GM11168 (cell line): ENCODE measurements at regions not wholly inside any gene's neighbourhood (a gene's known extent, or its start where the extent isn't known, plus 50 kb on each side); places are given as distances from the start of the nearest gene placed in this dataset.

Experiments used
- in situ Hi-C: fragments of 300-500 bp; cut with MboI; formaldehyde crosslinking; loops from one replicate; pipeline ENCODE4 v1.12.0; 2022; ENCODE audit warnings: low sequenced_read_pairs; ENCODE audit not compliant: unreplicated experiment

DNA sequence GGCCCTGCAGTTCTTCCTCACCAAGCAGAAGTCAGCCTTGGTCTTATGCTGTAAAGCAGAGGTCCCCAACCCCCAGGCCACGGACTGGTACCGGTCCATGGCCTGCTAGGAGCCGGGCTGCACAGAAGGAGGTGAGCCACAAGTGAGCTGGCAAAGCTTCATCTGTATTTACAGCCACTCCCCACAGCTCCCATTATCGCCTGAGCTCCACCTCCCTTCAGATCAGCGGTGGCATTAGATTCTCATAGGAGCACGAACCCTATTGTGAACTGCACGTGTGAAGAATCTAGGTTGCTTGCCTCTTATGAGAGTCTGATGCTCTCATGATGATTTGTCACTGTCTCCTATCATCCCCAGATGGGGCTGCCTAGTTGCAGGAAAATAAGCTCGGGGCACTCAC is 87.6 kb upstream of the NEBL start:
- in situ Hi-C loops: no loop called here

DNA sequence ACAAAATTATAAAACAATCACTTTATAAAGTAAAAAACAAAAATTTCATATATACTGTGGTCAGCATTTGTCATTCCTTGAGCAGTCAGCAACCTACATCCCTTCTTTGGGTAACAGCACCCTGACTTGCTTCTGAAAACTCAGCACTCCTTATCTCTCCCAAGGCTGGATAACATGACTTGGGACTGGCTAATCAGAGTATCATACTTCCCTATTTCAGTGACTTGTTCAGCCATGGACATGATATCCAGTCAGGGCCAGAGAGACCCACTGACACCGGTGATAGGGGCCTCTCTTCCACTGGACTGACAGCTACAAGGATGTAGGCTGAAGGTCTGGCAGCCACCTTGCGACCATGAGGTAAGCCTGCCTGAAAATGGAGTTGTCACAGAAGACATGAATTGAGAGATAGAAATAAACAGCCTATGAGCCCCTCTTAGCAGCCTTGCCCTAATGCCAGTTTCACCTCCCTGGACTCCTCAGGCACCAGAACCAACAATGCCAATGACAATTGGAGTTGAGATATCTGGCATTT is 84.4 kb upstream of the NEBL start:
- in situ Hi-C loops: no loop called here

DNA sequence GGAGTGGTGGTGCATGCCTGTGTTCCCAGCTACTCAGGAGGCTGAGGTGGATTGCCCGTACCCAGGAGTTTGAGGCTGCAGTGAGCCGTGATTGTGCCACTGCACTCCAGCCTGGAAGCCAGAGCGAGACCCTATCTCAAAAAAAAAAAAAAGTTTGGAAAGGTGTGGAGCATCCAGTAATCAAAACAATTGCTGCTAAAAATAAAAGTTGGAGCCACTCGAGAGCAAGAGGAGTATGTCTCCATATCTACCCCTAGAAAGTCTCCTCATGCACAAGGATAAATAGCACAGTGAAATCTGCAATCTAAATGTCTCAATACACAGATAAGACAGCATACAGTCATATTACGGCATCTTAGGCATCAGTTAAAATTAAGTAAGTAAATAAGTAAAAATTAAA is 81.5 kb upstream of the NEBL start:
- in situ Hi-C loops: no loop called here

DNA sequence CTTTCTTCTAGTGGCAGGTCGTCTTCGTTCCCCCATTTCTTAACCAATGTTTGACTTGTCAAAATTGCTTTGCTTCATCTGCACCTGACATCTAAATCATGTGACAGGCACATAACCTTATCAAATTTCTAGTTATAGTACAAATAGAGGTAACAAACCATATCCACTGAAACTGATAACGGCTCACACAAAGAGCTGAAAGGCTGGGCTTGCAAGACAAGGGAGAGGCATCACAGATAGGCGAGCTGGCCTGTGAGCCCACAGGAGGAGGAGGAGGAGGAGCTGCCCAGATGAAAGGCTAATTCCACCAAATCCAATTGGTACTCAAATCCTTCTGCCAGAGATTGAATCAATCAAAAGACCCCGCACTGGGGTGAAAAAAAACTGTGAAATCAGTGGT is 80.2 kb upstream of the NEBL start:
- in situ Hi-C loops: no loop called here

DNA sequence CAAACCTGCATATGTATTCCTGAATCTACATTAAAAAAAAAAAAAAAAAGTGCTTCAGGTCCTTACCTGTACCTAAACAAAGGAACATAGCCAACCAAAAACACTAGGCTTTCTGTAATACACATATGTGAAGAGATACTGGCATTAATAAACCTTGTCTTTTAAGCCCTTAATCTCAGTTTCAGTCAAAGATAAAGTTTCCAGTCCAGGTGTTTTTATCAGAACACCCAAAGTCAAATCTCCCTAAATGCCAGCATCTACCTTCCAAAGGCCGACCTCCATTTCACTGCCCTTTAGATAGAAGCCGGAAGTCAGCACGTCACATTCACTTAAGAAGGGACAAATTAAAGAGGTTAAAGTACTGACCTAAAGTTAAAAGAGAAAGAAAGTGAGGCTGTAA is 79.8 kb upstream of the NEBL start:
- in situ Hi-C loops: no loop called here

DNA sequence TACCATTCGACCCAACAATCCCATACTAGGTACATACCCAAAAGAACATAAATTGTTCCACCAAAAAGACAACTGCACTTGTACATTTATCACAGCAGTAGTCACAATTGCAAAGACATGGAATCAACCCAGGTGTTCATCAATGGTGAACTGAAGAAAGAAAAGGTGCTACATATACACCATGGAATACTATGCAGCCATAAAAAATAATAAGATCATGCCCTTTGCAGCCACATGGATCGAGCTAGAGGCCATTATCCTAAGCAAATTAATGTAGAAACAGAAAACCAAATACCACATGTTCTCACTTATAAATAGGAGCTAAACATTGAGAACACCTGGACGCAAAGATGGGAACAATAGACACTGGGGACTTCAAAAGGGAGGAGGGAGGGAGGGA is 79.3 kb upstream of the NEBL start:
- in situ Hi-C loops: no loop called here

DNA sequence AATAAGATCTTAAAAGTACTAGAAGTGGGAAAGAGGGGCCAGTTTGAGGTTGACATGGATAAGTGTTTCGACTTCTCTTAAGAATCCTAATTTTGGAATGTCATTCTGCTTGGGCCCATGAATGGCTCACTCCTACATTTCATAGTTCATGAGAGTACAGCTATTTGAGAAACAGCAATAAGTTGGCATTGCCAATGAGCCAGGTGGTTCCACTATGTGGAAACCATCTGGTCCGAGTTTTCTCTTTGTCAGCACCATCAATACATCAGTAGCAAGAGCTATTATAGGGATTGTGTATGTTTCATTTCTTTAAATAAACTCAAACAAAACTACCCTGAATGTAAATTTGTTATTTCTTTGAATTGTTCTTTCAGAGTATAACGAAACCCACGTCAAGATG is 78.1 kb upstream of the NEBL start:
- in situ Hi-C loops: no loop called here

DNA sequence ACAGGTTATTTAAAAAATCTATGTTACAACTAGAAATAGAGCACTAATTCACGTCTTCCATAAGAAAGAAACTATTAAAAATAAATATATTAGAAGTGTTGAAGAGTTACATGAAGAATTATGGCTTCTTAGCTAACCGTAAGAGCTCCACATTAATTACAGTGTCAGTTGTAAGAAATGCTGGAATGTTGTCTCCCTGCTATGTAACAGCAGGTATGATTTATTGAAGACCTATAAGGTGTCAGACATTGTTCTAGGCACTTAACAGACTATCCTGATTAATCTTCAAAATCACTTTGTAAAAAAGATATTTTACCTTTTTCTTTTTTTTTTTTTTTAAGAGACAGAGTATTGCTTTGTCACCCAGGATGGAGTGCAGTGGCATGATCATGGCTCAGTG is 75.8 kb upstream of the NEBL start:
- in situ Hi-C loops: no loop called here

DNA sequence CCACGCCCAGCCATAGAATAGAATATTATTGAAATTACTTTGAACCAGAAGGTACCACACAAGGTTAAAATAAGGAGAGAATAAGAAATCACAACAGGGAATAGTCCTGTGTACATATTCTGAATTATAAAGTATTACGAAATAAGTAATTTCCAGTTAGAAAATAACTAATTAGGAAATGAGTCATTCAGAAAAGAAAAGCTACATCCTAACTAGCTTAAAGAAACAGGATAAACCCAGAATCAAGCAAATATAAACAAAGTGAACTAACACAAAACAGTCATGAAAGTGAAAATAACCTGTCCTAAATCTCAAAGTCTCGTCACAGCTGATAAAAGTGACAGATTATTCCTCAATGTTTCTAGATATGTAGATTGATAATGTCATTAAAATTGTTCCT is 74.8 kb upstream of the NEBL start:
- in situ Hi-C loops: no loop called here

DNA sequence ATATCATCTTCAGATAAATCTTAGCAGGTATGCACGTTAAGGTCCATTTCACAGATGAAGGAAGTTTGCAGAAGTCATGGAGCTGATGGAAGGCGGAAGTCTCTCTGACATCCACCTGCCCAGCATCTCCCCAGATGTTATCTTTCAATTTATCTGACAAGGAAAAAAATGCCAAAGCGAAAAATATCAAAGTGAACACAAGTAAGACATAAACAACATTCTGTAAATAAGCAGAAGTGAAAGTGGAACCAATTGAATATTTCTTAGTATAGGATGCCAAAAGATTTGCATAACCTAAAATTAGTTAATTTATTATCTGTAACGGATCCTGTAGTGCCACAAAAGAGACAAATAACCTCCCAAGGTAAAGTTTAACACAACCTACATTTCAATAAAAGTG is 73.6 kb upstream of the NEBL start:
- in situ Hi-C loops: no loop called here

DNA sequence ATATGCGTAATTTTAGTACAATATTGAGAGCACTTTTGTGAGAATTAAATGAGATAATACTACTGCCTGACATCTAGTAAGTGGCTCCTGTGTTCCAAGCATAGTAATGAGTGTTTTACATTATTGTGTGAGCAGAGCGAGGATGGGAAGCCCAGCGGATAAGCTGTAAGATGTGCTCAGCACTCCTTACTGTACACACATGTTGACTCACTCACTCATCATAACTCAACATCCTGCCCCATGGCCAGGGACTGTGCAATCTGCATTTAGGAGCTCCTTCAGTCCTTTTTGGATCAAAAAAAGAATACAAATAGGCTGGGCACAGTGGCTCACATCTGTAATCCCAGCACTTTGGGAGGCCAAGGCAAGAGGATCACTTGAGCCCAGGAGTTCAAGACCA is 72.9 kb upstream of the NEBL start:
- in situ Hi-C loops: no loop called here

DNA sequence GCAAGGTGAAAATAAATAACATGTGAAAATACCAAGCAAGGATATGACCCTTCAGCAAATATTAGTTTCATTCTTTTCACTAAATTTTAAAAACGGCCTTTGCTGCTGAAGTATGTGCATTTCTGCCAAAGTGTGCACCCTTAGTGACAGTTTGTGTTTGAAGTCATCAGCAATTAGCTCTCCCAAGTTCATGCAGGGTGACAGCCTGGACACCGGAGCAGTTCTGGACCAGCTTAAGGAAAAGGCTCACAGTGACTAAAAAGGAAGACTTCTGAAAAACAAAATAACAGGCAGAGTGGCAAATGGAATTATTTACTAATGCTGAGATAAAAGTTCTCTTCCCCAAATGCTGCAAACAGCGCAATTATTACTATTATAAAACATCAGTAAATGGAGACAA is 69.3 kb upstream of the NEBL start:
- in situ Hi-C loops: no loop called here

DNA sequence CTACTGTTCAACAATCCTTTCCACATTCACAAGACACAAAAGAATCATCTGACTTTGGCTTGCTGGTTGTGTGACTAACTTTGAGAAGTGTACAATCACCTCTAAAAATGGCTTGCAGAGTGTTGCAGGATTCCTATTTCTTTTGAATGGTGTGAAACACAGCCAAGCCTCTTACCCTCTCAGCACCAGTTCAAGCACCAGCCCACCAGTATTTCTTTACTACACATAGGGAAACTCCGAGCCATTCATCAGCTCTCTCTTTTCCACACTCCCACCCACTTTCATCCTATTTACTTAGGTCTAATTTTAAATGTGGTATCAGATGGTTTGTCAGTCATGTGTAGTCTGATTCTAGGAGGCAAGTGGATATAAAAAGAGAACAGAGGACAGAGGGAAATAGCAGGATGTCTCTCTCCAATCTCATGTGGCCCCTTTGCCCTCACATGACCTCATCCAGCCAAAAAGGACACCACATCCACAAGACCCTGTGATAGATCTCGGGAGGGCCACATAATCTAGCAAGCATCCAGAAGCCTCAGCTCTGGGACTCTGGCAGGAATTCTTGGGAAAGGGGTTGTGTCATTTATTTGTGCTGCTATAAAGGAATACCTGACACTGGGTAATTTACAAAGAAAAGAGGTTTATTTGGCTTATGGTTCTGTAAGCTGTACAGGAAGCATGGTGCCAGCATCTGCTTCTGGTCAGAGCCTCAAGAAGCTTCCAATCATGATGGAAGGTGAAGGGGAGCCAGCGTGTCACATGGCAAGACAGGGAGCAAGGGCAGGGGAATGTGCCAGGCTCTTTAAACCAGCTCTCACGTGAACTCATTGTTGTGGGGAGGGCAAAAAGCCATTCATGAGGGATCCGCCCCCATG is 66.8 kb upstream of the NEBL start:
- in situ Hi-C loops: no loop called here

DNA sequence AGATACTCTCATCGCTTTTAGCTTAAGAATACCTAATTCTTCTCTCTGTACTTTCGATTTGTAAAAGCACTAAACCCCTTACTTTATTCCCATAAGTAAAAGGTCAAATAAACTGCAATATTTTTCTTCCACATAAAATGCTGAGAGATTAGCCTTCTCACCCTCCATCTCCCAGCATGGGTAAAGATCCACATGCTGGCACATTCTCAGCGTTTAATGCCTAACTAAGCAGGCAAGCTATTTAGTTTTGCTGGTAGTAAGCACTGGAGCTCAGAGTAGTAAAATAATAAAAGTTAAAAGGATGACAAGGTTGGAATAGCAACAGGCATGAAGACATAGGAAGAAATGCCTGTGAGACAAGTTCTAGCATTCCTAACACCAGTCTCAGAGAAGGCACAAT is 65.9 kb upstream of the NEBL start:
- in situ Hi-C loops: no loop called here

DNA sequence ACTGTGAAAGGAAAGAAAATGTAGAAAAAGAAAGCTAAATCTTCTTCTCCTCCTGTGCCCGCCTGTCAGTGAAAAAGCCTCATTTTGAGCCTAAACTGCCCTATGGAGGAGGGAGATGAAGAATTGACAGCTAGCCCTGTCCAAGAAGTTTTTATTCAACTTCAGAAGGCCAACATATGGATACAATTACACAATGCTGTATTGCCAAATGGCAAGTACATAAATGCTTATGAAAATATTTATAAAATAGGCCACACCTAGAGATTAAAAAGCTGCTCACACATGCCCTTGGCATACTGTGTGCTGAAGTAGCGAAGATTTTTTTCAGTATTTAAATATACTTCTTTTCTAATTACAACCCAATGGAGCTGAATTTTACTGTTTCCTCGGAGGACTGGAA is 65.1 kb upstream of the NEBL start:
- in situ Hi-C loops: no loop called here

DNA sequence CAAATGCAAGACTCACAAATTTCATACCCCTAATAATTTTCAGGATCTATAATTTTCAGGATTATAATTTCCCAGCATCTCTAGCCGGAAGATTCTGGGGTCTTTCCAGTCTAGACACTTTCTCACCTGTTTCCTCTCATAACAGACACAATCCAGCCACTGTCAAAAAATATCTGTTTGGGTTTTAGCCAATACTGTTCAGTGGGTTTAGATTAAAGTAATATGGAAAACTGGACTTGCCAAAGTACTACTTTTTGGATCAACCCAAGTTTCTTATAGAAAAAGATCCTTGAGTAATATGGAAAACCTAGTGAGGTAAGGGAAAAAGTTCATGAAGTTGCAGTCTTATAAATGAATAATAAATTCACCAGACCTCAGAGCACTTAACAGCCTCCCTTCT is 62.1 kb upstream of the NEBL start:
- in situ Hi-C loops: no loop called here

DNA sequence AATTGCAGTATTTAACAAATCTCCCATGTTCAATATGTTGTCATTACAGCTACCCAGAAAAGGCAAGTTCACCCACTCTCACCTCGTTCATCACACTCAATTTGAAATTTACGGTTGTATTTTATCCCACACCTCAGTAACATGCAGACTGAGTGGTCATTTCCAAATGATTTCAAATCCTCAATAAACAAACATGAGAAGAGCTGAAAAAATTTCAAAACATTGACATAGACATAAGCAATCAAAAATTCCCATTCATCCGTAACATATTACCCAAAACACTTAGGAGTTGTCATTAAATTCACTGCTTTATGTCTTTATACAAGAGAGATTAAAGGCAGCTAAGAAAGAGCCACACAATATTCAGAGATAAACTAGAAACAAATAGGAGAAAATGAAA is 61.7 kb upstream of the NEBL start:
- in situ Hi-C loops: no loop called here

DNA sequence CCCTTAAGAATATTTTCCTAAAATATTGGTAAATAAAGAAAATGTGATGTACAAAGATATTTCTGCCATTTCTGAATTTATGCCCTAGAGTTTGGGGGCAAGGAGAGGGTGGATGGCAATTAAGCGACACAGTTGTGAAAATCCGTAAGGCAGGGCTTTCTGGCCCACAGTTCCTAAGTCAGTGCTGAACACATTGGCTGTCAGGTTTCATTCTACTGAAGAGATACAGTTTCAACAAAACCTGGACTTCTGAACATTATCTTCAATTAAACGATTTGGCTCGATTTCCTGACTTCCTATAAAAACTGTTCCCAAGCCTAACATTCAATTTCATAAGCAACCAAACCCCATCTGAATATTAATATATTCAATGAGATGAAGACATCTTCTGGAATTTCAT is 61.1 kb upstream of the NEBL start:
- in situ Hi-C loops: no loop called here

DNA sequence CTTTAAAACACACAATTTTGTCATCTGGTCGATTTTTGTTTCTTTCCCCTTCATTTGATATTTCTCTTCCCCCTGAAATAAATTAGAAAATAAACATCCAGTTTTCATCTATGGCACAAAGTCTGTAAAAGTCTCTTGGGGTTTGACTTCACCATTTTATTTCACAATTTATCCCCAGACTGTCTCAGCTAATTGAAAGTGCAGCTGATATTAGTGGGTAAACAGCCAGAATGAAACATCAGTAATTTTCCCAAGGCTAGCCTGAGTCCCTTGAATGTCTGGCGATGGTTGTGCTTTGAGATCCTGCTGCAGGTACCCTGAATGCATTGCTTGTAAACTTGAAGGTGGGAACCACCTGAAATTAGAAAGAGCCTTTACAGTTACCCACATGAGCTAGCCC is 60.6 kb upstream of the NEBL start:
- in situ Hi-C loops: no loop called here

DNA sequence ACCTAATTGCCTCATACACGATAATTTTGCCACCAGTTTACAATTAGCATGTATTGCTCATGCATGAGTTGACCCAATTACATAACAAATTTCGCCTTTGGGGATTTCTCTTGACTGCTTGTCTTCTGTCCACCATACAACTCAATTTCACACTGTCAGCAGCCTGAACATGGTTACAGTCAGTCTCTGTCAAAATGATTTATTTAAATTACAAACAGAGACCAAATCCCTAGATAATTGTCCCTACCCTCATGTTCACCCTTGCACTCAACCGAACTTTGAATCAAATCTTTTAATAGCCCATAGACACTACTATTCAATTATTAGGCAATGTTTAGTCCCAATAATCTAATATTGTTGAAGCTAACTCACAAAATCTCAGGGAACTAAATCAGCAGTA is 59.7 kb upstream of the NEBL start:
- in situ Hi-C loops: no loop called here

DNA sequence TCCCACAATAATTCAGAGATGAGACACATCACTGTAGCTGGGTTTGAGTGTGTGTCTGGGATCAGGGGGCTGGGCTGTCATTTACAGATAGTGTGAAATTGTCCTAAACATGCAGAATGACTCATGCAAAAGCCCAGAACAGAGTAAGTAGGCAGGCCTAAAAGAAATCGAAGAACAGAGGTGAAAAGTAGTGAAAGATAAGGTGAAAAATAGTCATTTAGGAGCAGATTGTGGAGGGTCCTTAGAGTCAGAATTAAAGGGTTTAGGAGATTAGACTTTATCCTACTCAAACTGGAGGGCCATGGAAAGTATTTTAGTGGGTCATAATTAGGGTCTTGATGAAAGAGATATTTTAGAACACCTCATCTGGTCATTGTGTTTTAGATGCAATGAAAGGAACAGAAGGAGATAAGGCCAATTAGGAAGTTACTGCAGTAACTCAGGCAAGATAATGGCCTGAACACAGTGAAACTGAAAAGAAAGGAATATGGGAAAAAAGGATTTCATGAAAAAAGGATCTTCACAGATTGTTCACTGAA is 58.3 kb upstream of the NEBL start:
- in situ Hi-C loops: no loop called here

DNA sequence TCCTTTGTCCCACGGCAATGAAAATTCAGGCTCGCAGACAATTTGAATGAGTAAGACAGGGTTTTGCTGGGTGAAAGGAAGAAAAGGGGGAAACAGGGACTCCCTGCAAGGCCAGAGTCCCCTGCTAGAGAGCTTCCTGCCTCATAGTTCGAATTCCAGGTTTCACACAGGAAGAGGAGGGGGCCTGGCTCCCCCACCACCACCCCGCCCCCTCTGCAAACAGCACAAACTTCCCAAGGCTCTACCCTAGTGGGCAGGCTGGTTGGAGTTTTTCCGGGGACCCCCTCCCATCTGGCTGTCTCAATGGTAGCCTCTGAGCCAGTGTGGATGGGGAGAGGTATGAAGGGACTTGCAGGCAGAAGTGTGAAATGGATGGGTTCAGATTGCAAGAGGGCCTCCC is 57.4 kb upstream of the NEBL start:
- in situ Hi-C loops: no loop called here
